Keratinocyte (primary cell): ENCODE measurements at regions not wholly inside any gene's neighbourhood (a gene's known extent, or its start where the extent isn't known, plus 50 kb on each side); places are given as distances from the start of the nearest gene placed in this dataset.

Experiments used
- EZH2 ChIP-seq: IDR thresholded peaks from one replicate; pipeline ENCODE4 v1.6.1; 2012; ENCODE audit warnings: inconsistent platforms, mild to moderate bottlenecking, low read length, moderate library complexity
- TF ChIP-seq, protein P1 (sequence below), 3 experiments: IDR thresholded peaks in 1 of 3; conservative IDR thresholded peaks in 1 of 3; optimal IDR thresholded peaks in 1 of 3; 2 replicates in 2 of 3; 3 replicates in 1 of 3; pipeline versions ENCODE3 to v1.5.1; 2011; ENCODE audit warnings: low read length in 3 of 3, mild to moderate bottlenecking in 3 of 3, moderate library complexity in 2 of 3, control low read depth in 1 of 3, inconsistent platforms in 1 of 3; ENCODE audit not compliant: insufficient read depth in 2 of 3; ENCODE audit errors: extremely low read depth in 1 of 3

DNA sequence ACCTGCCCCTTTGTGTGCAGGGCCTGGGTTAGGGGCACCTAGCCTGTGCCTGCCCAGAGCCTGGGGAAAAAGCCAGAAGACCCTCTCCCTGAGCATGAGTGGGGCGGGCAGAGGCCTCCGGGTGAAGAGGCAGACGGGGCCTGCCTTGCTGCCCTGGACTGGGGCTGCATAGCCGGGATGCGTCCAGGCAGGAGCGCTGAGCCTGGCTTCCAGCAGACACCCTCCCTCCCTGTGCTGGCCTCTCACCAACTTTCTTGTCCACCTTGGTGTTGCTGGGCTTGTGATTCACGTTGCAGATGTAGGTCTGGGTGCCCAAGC lies 216.1 kb downstream of the TMEM121 start:
- TF ChIP-seq, protein P1, sequence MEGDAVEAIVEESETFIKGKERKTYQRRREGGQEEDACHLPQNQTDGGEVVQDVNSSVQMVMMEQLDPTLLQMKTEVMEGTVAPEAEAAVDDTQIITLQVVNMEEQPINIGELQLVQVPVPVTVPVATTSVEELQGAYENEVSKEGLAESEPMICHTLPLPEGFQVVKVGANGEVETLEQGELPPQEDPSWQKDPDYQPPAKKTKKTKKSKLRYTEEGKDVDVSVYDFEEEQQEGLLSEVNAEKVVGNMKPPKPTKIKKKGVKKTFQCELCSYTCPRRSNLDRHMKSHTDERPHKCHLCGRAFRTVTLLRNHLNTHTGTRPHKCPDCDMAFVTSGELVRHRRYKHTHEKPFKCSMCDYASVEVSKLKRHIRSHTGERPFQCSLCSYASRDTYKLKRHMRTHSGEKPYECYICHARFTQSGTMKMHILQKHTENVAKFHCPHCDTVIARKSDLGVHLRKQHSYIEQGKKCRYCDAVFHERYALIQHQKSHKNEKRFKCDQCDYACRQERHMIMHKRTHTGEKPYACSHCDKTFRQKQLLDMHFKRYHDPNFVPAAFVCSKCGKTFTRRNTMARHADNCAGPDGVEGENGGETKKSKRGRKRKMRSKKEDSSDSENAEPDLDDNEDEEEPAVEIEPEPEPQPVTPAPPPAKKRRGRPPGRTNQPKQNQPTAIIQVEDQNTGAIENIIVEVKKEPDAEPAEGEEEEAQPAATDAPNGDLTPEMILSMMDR (optimal IDR thresholded peaks at IDR 0.05 in 1 of 3, IDR thresholded peaks at IDR 0.05 in 1 of 3, conservative IDR thresholded peaks at IDR 0.05 in 1 of 3; ENCODE audit: extremely low read depth in 1 of 3, insufficient read depth in 2 of 3, low read length in 3 of 3) = no peak
- no peak for TF ChIP-seq EZH2
